T-helper 2 cell treated with Interferon-gamma antibody and Interleukin-4, amounts not matched to agents 5 μg/mL and 100 μg/mL, for 36 hours (primary cell): ENCODE measurements at regions not wholly inside any gene's neighbourhood (a gene's known extent, or its start where the extent isn't known, plus 50 kb on each side); places are given as distances from the start of the nearest gene placed in this dataset.

ENCODE experiments used
- DNase-seq: peaks from one replicate; pipeline ENCODE4 v3.0.0; 2021; ENCODE audit warnings: low spot score
- H3K27ac Mint-ChIP-seq: one replicate; pipeline ENCODE4 v1.8.0; 2021; ENCODE audit warnings: mild to moderate bottlenecking, mixed read lengths
- H3K27me3 Mint-ChIP-seq: one replicate; pipeline ENCODE4 v1.8.0; 2021; ENCODE audit warnings: low read depth, mixed read lengths
- H3K36me3 Mint-ChIP-seq: one replicate; pipeline ENCODE4 v1.8.0; 2021; ENCODE audit warnings: low read depth, mixed read lengths
- H3K4me1 Mint-ChIP-seq: one replicate; pipeline ENCODE4 v1.8.0; 2021; ENCODE audit warnings: low read depth, mixed read lengths
- H3K4me3 Mint-ChIP-seq: one replicate; pipeline ENCODE4 v1.8.0; 2022; ENCODE audit warnings: mild to moderate bottlenecking, moderate library complexity, mixed read lengths
- H3K9me3 Mint-ChIP-seq: one replicate; pipeline ENCODE4 v1.8.0; 2021; ENCODE audit warnings: mixed read lengths

DNA sequence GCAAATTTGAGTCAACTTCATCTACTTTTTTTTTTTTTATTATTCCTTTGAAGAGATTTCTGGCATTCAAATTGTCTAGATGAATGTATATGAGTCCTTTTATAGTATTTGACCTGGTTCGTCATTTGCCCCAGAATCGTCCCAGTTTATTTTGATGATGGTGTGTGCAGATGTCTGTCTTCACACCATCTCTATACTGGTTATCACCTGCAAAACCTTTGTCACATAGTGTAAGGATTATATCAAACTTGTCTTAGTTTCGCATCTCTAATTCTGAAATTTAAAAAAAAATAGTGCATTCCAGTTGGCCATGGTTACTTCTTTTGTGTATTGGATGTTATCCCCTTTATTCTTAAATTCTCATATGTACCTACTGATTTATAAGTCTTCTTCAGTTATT is 70.5 kb upstream of the CD99 start:
- Mint-ChIP-seq H3K9me3 (no peaks in the 10 kb centered on the region), H3K27ac (no peak overlapping the region), H3K4me1 (peaks cover 7% of the 10 kb centered on the region), H3K36me3 (peaks cover 57% of the 10 kb centered on the region), H3K27me3 (no peaks in the 10 kb centered on the region), H3K4me3 (no peak overlapping the region)
- DNase-seq = no peak

DNA sequence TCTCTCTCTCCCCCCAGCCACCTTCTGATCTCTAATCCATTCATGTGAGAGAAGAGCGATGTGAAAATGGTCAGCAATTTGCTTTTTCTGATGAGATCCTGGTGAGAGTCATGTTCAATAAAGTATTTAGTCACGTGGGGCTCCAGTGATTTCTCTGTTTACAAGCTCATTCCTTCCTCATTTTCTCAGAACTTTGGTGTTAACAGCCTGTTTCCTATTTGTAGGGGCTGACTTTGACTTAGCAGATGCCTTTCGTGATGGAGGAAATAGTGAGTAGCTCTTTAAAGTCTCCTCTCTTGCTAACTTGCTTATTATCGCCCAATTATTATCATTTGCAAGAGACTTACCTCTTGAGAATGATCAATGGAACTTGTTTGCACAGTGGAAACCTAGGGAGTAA is 72.6 kb upstream of the CD99 start:
- Mint-ChIP-seq H3K9me3 (no peaks in the 10 kb centered on the region), H3K4me3 (no peak overlapping the region), H3K4me1 (peaks cover 15% of the 10 kb centered on the region), H3K36me3 (peaks cover 65% of the 10 kb centered on the region), H3K27ac (no peak overlapping the region), H3K27me3 (no peaks in the 10 kb centered on the region)
- DNase-seq = no peak

DNA sequence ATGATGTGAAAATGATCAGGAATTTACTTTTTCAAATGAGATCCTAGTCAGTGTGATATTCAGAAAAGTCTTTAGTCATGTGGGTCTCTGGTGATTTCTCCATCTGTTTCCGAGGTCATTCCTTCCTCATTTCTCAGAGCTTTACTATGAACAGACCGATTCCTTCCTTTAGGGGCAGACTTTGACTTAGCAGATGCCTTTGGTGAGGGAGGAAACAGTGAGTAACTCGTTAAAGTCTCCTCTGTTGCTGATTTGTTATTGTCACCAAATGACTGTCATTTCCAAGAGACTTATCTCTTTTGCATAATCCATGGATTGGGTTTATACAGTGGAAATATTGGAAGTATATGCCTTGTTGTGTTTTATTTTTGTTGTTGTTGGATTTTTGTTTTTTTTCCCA is 76.2 kb upstream of the CD99 start:
- peaks cover 32% of the 10 kb centered on the region for H3K4me1 Mint-ChIP-seq
- no peaks in the 10 kb centered on the region for H3K27me3 Mint-ChIP-seq
- H3K36me3 Mint-ChIP-seq = peaks cover 64% of the 10 kb centered on the region
- no peak for DNase-seq
- no peak overlapping the region for H3K4me3 Mint-ChIP-seq
- H3K27ac Mint-ChIP-seq = peak overlapping the region; percentile 60
- H3K9me3 Mint-ChIP-seq = no peaks in the 10 kb centered on the region

DNA sequence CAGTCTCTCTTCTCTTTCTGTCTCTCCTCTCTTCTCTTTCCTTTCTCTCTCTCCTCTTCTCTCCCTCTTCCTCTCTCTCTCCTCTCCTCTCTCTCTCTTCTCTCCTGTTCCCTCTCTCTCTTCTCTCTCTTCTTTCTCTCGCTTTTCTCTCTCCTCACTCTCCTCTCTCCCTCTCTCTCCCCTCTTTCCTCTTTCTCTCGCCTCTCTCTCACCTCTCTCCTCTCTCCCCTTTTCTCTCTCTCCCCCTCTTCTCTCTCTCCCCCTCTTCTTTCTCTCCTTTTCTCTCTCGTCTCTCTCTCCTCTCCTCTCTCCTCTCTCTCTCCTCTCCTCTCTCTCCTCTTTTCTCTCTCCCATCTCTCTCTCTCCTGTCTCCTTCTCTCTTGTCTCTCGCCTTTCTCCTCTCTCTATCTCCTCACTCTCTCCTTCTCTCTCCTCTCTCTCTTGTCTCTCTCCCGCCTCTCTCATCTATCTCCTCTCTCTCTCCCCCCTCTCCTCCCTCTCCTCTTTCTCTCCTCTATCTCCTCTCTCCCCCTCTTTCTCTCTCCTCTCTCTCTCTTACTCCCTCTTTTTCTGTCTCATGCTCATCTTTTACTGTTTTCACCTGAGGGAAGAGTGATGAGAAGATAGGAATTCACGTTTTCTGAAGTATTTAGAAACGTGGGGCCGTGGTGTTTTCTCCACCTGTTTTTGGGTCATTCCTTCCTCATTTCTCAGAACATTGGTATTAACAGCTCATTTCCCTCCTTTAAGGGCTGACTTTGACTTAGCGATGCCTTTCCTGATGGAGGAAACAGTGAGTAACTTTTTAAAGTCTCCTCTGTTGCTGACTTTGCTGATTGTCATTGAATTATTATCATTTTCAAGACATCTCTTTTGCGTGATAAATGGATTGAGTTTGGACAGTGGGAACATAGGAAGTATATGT is 80.6 kb upstream of the CD99 start:
- Mint-ChIP-seq H3K27ac (peak overlapping the region; percentile 79), H3K9me3 (no peaks in the 10 kb centered on the region), H3K4me1 (peaks cover 38% of the 10 kb centered on the region), H3K27me3 (no peaks in the 10 kb centered on the region), H3K4me3 (peak overlapping the region; percentile 91), H3K36me3 (peaks cover 42% of the 10 kb centered on the region)
- DNase-seq = no peak

DNA sequence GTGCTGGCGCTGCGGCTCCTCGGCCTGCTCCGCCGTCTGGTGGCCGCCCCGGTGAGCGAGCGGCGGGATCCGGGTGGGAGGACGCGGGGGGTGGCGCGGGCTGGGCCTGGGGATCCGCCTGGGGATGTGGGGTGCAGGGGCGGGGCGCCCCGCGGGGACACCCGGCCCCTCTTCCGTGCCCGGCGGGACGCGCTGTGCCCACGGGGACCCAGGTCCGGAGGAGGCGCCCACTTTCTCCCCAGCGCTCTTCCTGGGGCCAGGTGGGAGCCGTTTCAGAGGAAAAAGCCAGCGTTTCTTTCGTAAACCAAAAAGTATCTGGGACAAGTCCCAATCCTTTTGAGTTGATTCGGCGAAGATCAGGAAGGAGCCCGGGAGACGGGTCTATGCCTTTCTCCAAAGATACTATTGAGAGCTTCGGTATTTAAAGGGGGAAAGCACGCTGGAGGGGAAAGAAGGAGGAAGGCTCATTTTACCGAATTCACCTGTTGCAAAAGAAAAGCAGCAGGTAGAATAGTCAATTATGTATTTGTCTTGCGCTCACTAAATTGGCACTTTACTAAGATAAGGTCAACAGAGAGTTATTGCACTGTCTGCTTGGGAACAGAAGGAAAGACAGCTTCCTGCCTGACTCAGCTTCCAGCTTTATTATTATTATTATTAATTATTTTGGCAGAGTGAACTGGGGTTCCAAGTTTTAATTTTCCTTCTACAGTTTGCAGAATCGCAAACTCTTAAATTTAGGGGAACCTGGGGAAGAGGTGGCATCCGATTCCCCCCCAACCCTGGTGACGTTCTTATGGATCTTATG is 81.5 kb upstream of the CD99 start:
- DNase-seq = no peak
- Mint-ChIP-seq H3K4me3 (peak overlapping the region; percentile 91), H3K27me3 (no peaks in the 10 kb centered on the region)

DNA sequence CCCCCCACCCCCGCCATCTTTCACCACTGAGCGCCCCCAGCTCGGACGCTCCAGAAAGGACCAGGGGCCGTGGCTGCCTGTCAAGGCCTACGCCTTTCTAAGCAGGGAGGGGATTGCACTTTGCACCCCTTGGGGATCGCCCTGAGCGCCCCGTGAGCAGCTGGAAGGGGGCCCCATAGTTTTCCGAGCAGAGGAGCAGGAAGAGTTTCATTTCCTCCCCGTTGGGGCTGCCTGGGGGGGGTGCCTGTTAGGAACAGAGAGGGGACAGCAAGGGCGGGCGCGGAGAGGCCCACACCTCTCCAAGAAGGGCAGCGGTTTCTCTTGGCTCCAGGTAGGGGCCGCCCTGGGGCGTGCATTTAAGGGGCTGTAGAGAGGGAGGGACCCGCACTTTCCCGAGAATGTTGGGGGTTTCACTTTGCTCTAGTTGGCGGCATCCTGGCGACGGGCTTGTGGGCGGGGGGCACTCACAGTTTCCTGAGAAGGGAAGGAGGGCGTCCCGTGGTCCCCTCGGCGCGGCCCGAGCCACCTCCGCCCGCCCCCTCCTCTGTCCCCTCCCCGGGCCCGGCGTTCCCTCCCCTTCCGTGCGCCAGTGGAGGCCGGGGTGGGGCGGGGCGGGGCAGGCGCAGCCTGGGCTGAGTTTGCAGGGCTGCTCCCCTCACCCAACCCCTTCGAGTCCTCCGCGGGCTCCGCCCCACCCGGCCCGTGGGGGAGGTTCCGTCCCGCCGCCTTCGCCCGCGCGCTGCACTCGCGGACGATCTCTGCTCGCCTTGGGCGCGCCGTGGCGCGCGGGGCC is 82.3 kb upstream of the CD99 start:
- DNase-seq = peak; percentile 87
- Mint-ChIP-seq H3K4me1 (peaks cover 34% of the 10 kb centered on the region), H3K4me3 (peak overlapping the region; percentile 94), H3K27ac (peak overlapping the region; percentile 83), H3K27me3 (no peaks in the 10 kb centered on the region), H3K36me3 (peaks cover 36% of the 10 kb centered on the region), H3K9me3 (no peaks in the 10 kb centered on the region)

More for the DNA sequence above, 81.5 kb upstream of the CD99 start:
- Mint-ChIP-seq H3K27ac (peak overlapping the region; percentile 79), H3K4me1 (peaks cover 36% of the 10 kb centered on the region), H3K36me3 (peaks cover 39% of the 10 kb centered on the region), H3K9me3 (no peaks in the 10 kb centered on the region)

DNA sequence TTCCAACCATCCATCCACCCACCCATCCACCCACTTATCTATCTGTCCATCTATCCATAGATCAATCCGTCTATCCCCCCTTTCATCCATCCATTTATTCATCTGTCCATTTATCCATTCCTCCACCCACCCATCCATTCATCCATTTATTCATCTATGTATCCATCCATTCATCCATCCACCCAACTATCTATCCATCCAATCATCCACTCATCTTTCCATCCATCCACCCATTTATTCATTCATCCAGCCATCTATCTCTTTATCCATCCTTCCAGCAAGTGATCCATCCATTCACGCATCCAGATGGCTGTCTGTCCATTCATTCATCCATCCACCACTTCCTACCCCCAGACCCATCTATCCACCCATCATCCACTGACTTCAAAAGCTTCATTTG is 84.0 kb upstream of the CD99 start:
- Mint-ChIP-seq H3K4me1 (peaks cover 32% of the 10 kb centered on the region), H3K4me3 (peak overlapping the region; percentile 94), H3K27ac (peak overlapping the region; percentile 5), H3K27me3 (no peaks in the 10 kb centered on the region), H3K9me3 (no peaks in the 10 kb centered on the region), H3K36me3 (peaks cover 32% of the 10 kb centered on the region)
- no peak for DNase-seq

DNA sequence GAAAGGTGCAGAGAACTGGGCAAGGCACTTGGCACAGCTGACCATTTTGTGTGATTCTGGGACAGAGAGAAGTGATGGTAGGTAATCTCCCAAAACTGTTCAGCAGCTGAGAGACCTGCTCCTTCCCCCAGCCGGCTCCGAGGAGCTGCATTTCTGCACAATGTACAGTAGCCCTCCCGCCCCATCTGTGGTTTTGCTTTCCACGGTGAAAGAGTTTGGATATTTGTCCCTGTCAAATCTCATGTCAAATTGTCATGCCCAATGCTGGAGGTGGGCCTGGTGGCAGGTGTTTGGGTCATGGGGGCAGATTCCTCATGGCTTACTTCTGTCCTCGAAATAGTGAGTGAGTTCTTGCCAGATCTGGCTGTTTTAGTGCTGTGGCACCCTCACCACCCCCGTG is 90.5 kb upstream of the CD99 start:
- Mint-ChIP-seq H3K36me3 (peaks cover 32% of the 10 kb centered on the region), H3K27ac (peak overlapping the region; percentile 62), H3K4me1 (peaks cover 4% of the 10 kb centered on the region), H3K27me3 (no peaks in the 10 kb centered on the region), H3K9me3 (no peaks in the 10 kb centered on the region), H3K4me3 (no peak overlapping the region)
- no peak for DNase-seq

DNA sequence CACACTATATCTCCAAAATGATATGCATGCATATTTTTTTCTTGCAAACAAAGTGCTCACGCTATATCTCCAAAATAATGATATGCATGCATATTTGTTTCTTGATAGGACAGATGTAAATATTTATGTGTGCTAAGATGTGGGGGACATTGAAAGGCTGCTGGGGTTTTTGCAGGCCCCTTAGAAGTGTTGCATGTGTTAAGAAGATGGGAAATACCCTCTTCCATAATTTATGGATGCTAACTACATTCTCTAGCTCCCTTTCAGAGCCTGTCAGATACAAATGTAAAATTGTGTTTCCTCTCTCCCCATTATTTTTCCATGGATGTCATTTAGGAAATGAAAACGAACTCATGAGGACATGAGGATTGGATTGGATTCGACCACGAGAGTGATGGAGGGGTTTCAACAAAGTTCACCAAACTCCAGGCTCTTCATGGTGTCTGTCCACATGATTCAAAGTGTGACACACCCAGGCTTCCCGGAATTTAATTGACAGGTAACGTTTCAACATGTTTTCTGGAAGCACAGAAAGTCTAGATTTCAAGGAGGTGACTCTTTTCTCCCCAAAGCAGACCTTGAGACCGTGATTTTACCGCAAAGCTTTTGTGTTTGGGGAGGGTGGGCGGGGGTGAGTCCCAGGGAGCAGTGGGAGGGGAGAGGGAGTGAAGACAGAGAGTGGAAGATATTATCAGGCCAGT is 94.4 kb upstream of the CD99 start:
- H3K9me3 Mint-ChIP-seq = no peaks in the 10 kb centered on the region
- no peaks in the 10 kb centered on the region for H3K27me3 Mint-ChIP-seq
- H3K4me1 Mint-ChIP-seq = peaks cover 4% of the 10 kb centered on the region
- H3K4me3 Mint-ChIP-seq = no peak overlapping the region
- no peak overlapping the region for H3K27ac Mint-ChIP-seq
- DNase-seq = no peak
- H3K36me3 Mint-ChIP-seq = peaks cover 15% of the 10 kb centered on the region

DNA sequence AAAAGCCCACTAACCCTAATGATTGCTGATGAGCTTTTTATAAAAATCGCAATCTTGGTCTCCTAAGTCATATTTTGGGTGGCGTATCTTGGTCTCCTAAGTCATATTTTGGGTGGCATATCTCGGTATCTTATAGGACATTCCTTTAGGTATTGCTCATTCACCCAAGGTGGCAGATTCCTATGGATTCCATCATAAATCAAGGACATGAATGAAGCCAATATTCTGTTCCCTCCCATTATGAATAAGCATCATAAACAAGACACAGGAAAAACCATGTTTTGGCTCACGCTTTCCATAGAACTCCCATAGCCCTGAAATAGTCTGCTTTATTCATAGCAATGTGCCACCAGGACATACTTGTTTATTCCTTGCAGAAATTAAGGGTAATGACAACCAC is 95.0 kb upstream of the CD99 start:
- Mint-ChIP-seq H3K27ac (no peak overlapping the region), H3K9me3 (no peaks in the 10 kb centered on the region), H3K27me3 (no peaks in the 10 kb centered on the region), H3K36me3 (peaks cover 15% of the 10 kb centered on the region), H3K4me1 (peaks cover 4% of the 10 kb centered on the region), H3K4me3 (no peak overlapping the region)
- DNase-seq = no peak

DNA sequence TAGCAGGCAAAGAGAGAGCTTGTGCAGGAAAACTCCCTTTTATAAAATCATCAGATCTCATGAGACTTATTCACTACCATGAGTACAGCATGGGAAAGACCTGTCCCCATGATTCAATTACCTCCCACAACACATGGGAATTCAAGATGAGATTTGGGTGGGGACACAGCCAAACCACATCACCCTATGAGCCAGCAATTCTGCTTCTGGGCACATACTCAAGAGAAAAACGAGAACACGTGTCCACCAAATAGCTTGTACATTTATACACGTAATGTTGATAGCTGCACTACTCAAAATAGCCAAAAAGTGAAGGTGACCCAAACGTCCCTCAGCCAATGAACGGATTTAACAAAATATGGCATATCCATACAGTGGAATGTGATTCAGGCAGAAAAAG is 94.5 kb upstream of the DHRSX start:
- no peak for DNase-seq
- no peaks in the 10 kb centered on the region for H3K27me3 Mint-ChIP-seq
- no peak overlapping the region for H3K27ac Mint-ChIP-seq
- no peaks in the 10 kb centered on the region for H3K9me3 Mint-ChIP-seq
- H3K36me3 Mint-ChIP-seq = peaks cover 9% of the 10 kb centered on the region
- no peak overlapping the region for H3K4me3 Mint-ChIP-seq
- H3K4me1 Mint-ChIP-seq = peaks cover 4% of the 10 kb centered on the region

DNA sequence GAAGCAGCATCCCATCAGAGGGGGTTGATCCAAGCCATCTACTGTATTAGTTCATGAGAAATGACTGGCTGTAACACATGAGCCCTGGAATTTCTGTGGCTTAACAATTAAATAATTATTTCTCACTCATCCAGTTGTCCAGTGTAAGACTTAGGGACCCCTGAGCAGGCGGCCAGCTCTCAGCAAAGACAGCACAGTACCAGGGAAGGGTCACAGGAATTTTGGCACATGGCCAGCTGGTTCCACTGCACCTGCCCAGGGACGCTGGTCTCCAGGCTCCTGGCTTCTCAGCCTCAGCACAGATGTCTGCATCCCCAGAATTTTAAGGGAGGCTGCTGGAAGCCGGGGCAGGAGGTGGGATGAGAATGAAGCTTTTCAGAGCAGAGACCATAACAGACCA is 93.7 kb upstream of the DHRSX start:
- H3K4me1 Mint-ChIP-seq = peaks cover 4% of the 10 kb centered on the region
- no peak overlapping the region for H3K4me3 Mint-ChIP-seq
- no peak overlapping the region for H3K27ac Mint-ChIP-seq
- peaks cover 5% of the 10 kb centered on the region for H3K36me3 Mint-ChIP-seq
- no peak for DNase-seq
- H3K27me3 Mint-ChIP-seq = no peaks in the 10 kb centered on the region
- H3K9me3 Mint-ChIP-seq = no peaks in the 10 kb centered on the region

DNA sequence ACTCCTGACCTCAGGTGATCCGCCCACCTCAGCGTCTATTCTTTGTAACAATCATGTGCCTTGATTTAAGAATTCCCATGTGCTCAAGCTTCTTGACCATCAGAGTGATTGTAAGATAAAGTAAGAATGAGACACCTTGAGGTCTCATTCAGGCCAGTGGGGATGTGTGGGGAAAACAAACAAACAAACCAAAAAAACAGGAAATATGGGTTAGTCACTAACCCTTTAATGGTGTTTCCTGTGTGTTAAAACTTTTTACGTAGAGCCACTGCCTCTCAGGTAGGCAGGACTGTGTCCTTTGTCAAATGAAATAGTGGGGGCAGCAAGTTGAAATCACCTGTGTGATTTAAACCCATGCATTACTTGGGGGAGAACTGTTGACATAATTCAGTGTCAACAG is 91.5 kb upstream of the DHRSX start:
- H3K9me3 Mint-ChIP-seq = no peaks in the 10 kb centered on the region
- no peaks in the 10 kb centered on the region for H3K27me3 Mint-ChIP-seq
- peaks cover under 1% of the 10 kb centered on the region for H3K36me3 Mint-ChIP-seq
- no peak overlapping the region for H3K4me3 Mint-ChIP-seq
- H3K27ac Mint-ChIP-seq = no peak overlapping the region
- peaks cover 4% of the 10 kb centered on the region for H3K4me1 Mint-ChIP-seq
- no peak for DNase-seq
